SKM-1 treated with dmso at 0.1 percent for 144 hours (cell line): ENCODE measurements at regions not wholly inside any gene's neighbourhood (a gene's known extent, or its start where the extent isn't known, plus 50 kb on each side); places are given as distances from the start of the nearest gene placed in this dataset.

Experiments used
- DNase-seq: peaks from one replicate; lab custom pipeline; 2025; ENCODE audit not compliant: unreplicated experiment; lab: John Stamatoyannopoulos, UW

DNA sequence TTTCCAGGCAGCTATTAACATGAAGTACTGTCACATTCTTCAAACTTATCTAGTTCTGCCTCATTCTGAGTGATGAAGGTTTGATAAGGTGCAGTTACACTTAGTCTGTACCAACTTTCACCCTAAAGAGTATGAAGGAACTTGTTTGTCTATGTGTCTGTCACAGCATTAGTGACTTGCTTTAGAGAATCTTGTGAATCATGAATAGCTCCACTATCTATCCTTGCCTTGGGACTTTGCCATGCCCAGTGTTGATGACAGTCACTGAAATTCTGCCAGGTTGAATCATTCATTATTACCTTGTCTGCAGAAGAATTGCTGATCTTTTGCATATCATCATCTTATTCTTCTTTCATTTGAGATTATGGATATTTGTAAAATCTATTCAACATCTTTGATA is 50.9 kb upstream of the A1CF start:
- no peak for DNase-seq

DNA sequence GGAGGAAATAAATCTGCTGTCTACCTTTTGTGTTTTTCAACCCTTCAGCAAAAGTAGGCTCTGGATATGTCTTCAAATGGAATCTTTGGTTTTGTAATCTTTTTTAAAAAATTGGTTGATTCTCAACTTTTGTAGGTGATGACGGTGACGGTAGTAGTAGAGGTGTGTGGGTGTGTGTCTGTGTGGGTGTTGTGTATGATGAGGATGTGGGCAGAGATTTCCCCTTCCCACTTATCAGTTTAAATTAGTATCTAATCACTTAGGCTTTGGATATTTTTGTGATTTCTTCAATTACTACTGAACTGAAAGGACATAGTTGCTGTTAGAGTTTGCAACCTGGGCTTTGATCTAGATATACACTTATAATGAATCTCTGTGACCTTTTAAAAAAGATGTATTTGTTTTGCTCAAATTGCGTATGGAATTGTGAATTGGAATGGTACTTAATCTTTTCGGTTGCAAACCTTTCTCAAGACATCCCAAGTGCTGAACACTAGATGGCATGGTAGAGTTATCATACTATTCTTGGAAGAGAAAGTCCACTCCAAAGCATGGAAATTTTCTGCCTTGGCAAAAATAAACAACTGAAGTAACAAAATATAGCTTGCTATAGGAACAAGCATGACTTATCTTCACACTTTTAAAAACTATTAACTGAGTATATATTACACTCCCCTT is 51.9 kb upstream of the A1CF start:
- DNase-seq: peak; percentile 13

DNA sequence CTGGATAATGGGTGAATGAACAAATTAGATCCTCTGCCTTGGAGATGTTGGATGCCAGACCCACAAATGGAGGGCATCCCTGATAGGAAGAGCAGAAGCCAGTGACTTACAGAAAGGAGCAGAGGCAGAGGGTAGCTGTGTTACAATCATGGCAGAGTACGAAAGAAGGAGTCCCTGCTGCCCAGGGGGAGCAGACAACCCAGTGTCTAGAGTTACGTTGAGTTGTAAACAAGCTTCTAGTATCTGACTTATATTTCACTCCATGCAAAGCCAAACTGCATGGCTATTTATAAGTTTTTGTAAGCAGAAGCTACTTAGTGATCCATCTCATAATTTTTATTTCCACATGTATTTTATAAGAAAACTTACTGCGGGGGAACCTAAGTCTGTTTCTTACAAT is 56.2 kb upstream of the A1CF start:
- no peak for DNase-seq

DNA sequence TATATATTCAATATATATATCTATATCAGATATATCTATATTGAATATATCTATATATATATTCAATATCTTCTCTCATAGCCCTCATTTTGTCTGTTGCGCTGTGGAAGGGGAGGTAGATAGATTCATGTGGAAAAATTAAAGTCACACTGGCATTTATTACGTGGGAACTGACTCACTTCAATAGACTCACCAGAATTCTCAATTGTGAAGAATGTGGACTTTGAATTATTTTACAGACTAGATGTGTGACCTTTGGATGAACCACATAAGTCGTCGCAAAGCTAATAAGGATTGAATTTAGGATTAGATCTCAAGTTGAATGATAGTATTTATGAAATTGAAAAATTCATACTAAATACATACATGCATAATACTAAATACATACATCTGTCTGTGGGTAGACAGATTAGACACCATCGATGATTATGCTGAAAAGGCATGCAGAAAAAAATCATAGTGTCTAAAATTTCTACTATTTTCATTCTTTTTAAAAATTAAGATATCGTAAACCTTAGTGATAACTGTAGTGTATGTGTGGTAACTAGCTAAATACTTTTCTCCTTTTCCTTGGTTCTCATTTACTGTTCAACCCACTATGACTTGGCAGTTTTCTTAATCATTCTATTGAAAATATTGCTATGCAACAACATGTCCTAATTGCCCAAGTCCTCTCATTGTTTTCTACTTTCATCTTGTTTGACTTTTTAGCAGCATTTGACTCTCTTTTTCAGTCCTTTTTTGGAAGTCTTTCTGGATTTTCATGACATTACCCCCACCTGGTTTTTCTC is 61.8 kb upstream of the A1CF start:
- DNase-seq: no peak

DNA sequence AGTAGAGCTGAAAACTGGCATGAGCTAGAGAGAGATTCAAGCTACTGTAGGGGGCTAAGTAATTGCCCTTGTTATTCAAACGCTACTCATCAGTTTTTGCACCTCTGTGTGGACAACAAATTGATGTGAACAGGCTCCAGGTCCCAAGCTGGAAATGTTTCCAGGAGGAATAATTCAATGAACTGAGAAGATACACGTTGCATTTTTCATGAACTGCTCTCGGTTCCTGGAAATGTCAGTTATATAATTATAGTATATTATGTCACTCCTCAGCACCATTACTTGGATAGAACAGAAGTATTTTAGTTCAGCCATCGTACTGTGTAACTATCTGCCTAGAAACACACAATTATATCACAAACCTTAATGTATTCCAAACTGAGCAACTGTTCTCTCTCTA is 65.9 kb upstream of the A1CF start:
- no peak for DNase-seq

DNA sequence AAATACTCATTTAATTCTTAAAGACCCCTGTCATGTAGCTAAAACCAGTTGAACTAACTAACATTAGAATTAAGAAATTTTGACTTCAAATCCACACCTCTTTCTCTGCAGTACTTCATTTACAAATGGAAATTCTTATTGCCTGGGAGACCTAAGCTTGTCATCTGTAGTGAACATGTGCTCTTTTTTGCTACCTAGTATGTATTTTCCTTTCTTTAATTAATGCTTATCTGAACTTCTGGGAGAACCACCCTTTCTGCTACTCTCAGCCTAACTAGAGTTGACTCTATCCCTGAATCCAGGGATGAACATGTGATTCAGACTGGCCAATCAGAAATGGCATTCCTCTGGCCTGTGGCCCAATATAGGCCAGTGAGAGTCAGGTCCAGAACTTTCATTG is 75.9 kb upstream of the A1CF start:
- DNase-seq: no peak

DNA sequence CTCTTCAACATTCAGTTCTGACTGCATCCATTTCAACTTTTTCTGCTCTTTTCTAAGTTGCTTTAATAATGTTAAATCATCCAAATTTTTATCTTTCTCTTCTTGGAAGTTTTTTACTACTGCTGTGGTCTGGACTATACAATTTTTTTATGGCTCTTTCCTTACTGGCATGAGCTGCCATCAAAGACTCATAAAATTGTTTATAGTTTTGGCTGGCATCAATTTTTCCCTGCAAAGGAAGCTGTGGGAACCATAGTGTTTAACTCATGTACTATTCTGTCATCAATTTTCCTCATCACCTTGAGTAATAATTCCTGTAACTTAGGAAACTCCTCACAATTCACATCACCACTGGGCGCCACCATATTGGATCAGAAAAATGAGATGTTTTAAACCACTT is 77.6 kb upstream of the A1CF start:
- no peak for DNase-seq

DNA sequence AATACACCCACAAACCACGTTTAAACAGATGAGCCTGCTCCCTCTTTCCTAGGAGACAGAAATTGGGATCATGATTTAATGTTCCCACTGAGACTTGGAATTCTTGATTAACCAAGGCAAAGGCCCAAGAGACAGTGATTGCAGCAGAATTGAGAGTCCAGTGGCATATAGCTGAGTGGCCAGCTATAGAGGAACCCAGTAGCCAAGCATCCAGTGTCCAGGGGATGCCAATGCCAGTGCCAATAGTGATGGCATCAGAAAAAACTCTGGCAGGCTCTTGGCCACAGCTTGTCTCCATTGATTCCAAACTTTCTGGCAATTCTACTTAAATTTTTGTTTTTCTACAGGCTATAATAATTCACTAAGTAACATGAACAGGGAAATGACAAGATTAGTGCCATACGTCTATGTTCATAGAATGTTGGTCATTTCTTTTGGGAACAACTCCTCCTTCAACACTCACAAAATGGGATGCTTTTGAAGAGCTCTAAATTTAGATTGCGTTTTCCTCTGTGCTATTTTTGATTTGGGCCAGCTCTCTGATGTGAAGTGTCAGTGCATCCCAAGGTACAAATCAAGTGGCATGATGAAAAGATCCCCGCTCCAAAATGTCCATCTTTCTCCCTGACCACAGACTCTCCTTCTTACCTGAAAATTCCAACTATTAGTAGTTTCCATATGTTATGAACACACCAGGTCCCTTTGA is 83.1 kb upstream of the A1CF start:
- no peak for DNase-seq

DNA sequence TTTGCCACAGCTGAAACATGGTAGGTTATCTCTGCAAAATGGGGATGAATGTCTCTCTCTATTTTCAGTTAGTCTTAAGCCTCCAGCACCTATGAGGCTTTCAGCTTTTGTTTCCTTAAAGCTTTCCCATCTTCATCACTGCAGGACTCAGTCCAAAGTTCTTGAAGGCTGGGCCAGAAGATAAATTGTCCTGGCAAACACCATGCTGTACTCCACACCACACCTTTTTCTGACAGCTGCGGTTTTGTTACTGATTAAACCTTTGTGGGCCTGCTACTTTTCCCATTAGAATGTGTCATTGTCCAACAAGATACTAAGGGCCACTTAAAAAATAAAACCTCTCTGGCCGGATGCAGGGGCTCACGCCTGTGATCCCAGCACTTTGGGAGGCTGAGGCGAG is 87.2 kb upstream of the A1CF start:
- DNase-seq: no peak

DNA sequence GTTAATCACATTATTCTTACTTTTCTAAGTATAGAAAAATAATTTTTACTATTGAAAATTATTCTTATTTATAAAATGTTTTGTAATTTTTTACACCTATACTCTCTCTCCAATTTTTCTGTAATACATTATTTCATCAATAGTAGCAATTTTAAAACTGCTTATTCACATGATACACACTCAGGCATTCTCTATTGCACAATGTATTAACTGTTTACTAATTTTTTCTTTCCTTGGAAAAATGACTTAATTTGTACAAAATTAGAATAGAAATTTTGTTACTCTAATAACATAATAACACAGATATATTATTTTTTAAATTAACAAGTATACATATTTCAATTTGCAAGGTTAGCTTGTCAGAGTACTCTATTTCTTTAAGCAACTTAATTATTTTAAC is 92.9 kb upstream of the PRKG1 start:
- DNase-seq: no peak

DNA sequence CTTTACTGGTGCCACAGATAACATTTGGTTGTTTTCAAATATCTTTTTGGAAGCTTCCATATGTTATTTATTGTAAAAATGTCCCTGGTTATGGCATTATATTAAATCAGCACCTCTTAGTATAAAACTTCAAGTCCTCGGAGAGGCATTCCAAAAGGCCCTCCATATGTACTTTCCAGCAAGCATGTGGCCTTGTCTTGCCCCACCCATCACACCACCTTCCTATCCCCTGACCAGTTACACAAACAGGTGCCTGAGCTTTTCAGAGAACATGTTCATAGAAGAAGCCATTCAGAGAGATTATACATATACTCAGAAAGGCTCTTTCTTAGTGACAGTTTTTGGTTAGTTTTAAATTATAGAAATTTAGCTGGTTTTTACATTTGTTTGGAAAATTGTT is 92.4 kb upstream of the PRKG1 start:
- DNase-seq: no peak

DNA sequence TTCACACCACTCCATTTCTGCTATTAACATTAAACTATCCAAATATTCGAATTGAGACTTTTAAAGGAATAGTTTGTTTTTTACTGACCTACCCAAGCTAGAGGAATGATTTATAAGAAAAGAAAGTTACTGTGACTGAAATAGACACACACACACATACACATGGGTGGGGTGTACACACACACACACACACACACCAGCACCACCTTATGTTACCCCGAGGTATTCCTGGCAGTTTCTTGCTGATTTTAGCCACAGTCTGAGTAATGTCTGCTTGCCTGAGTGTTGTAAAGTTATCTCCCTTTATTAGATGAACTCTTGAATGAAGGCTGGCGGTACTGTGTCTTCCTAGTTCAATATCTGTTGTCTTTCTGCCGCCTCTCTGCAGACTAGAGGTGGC is 91.3 kb upstream of the PRKG1 start:
- no peak for DNase-seq

DNA sequence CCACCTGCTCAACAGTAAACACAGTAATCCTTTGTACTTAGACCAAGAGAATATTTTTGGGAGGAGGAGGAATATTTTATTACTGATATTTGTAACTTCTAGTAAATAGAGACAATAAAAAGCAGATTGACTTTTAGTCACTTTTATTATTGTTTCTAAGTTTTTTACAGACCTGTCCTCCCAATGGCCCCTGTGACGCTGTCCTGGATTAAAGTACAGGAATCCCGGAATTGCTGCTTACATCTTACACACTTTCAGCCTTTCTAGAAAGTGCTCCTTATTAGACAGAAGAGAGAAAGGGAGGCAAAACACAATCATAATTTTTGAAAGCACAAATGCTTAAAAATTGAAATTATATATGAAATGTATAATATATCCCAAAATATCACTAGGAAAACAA is 86.4 kb upstream of the PRKG1 start:
- no peak for DNase-seq

DNA sequence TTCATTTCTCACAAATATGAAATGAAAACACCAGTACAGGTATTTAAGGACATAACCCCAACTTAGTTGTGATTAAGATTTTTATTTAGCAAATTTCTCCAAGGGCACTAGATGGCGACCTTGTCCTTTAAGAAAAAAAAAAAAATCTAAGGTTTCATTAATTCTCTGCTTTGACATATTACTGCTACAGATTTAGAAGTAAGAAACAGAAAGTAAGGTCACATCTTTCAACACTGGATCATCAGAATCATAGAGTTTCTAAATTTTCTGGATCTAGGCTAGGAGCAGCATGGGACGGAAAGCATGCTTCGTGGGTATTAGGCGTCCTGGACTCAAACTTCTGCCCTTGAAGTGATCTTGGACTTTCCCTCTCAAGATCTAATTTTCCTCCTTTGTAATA is 85.5 kb upstream of the PRKG1 start:
- DNase-seq: peak; percentile 16

DNA sequence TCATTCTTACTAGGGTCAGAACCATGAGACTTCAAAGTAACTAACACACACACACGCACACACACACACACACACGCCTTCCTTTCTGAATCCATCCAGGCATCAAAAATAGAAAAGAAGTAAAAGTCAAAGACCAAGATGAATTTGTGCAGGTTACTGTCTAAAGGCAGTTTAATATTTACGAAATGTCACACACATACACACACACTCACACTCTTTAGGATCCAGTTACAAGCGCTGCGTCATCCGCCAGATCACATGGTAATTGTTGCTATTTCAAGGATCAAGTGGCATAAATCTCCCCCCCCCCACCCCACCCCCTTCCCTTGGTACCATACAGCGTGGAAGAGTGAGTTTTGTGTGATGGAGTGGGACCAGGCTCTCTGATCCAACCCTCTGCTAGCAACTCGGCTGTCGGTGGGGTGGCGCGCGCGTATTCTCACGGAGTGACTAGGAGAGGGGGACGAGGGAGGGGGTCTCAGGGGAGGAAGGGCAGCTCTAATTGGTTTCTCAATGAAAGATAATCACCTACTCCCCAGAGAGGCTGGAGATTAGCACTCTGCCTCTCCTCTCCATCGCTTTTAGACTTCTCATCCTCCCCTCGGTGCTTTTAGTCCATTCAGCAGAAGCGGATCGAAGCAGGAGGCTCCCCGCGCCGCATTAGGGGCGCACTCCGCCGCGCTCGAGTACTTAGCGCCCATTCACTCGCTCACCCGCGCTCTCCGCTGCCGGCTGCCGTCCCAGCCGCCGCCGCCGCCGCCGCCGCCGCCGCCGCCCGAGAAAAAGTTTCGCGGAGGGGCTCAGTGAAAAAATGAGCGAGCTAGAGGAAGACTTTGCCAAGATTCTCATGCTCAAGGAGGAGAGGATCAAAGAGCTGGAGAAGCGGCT is 83.5 kb upstream of the PRKG1 start:
- no peak for DNase-seq

DNA sequence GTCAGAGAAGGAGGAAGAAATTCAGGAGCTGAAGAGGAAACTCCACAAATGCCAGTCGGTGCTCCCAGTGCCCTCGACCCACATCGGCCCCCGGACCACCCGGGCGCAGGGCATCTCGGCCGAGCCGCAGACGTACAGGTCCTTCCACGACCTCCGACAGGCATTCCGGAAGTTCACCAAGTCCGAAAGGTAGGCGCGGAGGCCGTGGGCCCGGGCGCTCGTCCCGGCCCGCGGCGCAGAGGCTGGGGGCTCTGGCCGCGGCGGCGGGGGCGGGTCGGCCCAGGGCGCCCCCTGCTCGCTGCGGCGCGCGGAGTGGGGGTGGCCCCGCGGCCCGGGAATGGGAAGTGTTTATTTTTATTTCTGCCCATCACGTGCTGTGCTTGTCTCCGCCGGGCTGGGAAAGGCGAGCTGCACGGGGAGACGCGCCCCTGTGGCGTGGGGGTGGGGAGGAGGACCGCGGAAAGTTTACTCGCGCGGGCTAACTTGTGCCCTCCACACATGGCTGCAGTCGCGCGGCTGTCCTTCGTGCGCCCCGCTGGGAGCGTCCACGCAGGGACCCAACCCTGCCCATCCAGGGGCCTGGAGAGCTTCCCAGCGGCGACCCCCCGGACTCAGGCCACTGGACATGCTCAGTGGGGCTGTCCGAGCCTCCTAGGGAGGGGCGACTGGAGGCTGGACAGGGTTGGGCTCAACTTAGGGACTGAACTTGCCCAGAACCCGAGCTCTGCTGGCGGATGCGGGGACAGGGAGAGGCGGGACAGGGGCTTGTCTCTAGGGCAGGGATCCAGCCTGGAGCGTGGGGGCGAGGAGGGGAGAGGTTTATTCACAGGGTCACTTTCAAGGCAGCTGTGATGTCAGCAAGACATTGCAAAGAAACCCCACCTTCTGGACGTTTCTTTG is 82.6 kb upstream of the PRKG1 start:
- no peak for DNase-seq

DNA sequence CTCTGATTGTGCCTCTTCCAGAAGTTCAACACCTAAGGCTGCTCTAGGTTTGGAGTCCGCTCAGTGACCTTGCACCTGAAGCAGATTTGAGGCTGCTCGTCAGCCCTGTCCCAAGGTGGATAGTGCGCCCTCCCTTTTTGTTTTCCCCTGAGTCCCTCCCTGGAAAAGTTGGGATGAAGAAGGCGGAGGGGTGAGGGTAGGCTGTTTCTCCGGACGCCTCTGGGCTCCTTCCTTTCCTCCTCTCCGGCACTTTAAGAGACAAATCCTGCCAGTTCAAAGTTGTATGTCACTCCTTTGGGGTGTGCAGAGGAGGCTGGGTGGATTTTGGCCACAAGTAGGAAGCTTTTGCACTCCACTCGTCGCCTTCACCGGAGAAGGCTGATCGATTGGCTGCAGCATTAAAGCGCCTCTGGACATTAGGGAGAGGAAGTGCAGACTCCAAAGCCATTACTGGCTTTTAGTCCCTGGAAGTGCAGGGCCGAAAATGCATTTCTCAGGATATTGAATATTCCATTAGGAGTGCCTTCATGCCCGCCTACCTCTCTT is 81.9 kb upstream of the PRKG1 start:
- DNase-seq: no peak

DNA sequence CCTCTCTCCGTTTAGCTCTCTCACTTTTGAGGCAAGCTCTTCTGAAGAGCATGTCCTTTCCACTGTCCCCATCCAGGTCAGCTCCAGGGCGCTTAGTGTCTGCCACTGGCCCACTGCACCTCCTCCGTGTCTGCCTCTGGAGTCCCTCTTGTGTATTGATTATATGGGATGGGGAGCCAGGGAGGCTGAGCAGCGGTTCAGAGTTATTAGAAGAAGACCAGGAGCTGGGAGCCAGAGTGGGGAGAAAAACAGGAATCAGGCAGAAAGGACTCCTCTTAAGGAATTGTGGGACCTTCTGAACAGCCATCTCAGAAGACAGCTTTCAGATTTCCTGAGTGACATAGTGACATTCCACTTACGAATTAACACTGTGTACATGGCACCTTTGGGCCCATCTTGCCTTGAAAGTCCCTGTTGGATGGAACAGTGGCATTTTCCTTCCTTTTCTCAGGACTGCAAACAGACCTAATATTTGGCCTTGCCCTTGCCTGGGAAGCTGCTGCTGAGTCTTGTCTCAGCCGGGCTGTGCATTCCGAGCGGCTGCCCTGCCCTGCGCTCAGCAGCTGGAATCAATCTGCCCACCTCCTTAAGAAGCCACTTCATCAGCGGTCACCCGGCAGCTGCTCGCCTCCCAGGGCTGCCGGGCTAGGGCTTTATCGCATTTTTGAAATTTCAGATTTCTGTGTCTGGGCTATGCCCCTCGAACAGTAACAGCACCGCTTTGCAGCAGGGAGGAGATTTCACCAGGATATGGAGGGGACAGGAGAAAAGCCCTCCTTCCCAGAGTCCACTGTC is 81.1 kb upstream of the PRKG1 start:
- DNase-seq: no peak

DNA sequence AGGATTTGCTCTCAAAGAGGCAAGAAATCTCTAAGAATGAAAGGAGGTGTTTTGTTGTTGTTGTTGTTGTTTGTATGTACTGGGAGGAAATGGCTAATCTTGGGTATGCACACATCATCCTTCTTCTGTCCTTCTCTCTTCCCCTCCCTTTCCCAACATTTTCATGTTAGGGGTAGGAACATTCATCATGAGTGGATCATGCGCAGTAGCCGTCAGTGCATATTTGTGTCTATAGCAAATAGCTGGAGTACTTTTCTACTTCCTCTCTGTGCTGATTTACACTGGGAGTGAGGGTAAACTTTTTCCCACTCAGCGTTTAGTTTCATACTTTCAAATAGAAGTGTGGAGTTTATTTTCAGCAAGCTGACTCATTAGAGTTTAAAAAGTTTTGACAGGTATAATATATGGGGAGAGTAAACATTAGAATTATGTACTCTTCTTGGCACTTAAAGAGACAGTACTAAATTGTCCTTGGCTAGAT is 80.5 kb upstream of the PRKG1 start:
- no peak for DNase-seq
